Gastrocnemius medialis (tissue), 4 donors: ENCODE measurements at regions not wholly inside any gene's neighbourhood (a gene's known extent, or its start where the extent isn't known, plus 50 kb on each side); places are given as distances from the start of the nearest gene placed in this dataset.

Experiments
- POLR2A ChIP-seq, 2 donors: fragments of 450-650 bp; IDR thresholded peaks; one replicate each; pipeline ENCODE4 v1.6.1; 2017; ENCODE audit warnings: antibody characterized with exemption in 2 of 2, mild to moderate bottlenecking in 2 of 2, moderate library complexity in 2 of 2
- TF ChIP-seq, protein P1 (sequence below), 5 experiments: fragments of 450-650 bp in 3 of 5; fragments of 200-600 bp in 2 of 5; sonication (generic) in 2 of 5; IDR thresholded peaks in 4 of 5; conservative IDR thresholded peaks in 1 of 5; 1 replicate in 4 of 5; 2 replicates in 1 of 5; pipeline ENCODE4 v1.5.1; 2016 to 2019; ENCODE audit warnings: antibody characterized with exemption in 5 of 5, mild to moderate bottlenecking in 3 of 5, moderate library complexity in 3 of 5

DNA sequence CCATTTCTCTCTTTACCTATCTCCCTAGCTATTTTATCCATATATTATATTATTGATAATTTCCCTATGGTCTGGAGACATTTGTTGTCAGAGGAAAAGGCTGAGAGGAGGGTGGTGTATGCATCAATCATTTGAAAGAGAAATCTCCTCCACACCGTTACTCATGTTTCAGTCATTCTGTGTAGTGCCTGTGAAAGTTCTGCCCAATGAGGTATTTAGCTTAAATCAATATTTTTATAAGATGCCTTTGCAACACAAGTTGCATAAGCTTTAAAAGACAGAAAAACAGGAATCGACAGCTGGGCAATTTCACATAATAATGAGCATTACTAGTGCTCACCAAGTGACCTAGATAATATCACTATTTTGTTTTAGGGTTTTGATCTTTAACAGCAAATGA, 363.7 kb upstream of the FSIP2 start:
- TF ChIP-seq, protein P1, sequence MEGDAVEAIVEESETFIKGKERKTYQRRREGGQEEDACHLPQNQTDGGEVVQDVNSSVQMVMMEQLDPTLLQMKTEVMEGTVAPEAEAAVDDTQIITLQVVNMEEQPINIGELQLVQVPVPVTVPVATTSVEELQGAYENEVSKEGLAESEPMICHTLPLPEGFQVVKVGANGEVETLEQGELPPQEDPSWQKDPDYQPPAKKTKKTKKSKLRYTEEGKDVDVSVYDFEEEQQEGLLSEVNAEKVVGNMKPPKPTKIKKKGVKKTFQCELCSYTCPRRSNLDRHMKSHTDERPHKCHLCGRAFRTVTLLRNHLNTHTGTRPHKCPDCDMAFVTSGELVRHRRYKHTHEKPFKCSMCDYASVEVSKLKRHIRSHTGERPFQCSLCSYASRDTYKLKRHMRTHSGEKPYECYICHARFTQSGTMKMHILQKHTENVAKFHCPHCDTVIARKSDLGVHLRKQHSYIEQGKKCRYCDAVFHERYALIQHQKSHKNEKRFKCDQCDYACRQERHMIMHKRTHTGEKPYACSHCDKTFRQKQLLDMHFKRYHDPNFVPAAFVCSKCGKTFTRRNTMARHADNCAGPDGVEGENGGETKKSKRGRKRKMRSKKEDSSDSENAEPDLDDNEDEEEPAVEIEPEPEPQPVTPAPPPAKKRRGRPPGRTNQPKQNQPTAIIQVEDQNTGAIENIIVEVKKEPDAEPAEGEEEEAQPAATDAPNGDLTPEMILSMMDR (IDR thresholded peaks at IDR 0.05 in 4 of 5, conservative IDR thresholded peaks at IDR 0.05 in 1 of 5): no peak
- TF ChIP-seq POLR2A (IDR thresholded peaks at IDR 0.05): no peak
